Calu3 (cell line): ENCODE measurements at regions not wholly inside any gene's neighbourhood (a gene's known extent, or its start where the extent isn't known, plus 50 kb on each side); places are given as distances from the start of the nearest gene placed in this dataset.

Experiments used
- BruUV-seq: library from RNA; stranded (reverse); fragments of 400-500 nt; replicated peaks from 2 replicates; lab custom pipeline; 2021; lab: Mats Ljungman, UMichigan
- CTCF ChIA-PET: fragments of 300-600 bp; sonication (Branson Sonifier 250); formaldehyde crosslinking; loops from one replicate; lab custom pipeline; 2022; ENCODE audit warnings: antibody characterized with exemption; lab: Charles Lee
- DNase-seq: peaks from one replicate; pipeline ENCODE4 v3.0.0; 2022
- H3K27ac Mint-ChIP-seq: one replicate; pipeline ENCODE4 v1.8.0; 2022; ENCODE audit warnings: mixed read lengths; ENCODE audit not compliant: unreplicated experiment
- H3K27me3 Mint-ChIP-seq: one replicate; pipeline ENCODE4 v1.8.0; 2022; ENCODE audit warnings: mixed read lengths; ENCODE audit not compliant: unreplicated experiment
- H3K36me3 Mint-ChIP-seq: one replicate; pipeline ENCODE4 v1.8.0; 2022; ENCODE audit warnings: mild to moderate bottlenecking, moderate library complexity, mixed read lengths; ENCODE audit not compliant: insufficient read depth, unreplicated experiment
- H3K4me1 Mint-ChIP-seq: one replicate; pipeline ENCODE4 v1.8.0; 2022; ENCODE audit warnings: mild to moderate bottlenecking, low read depth, mixed read lengths; ENCODE audit not compliant: unreplicated experiment
- H3K4me3 Mint-ChIP-seq: one replicate; pipeline ENCODE4 v1.8.0; 2022; ENCODE audit warnings: mild to moderate bottlenecking, low read depth, moderate library complexity, mixed read lengths; ENCODE audit not compliant: unreplicated experiment
- H3K9me3 Mint-ChIP-seq: one replicate; pipeline ENCODE4 v1.8.0; 2022; ENCODE audit warnings: low read depth, mixed read lengths; ENCODE audit not compliant: unreplicated experiment
- intact Hi-C: fragments of 100-400 bp; cut with micrococcal nuclease; formaldehyde crosslinking; loops from one replicate; pipeline ENCODE4 v1.10.0; 2022; ENCODE audit not compliant: unreplicated experiment
- TF ChIP-seq, protein P1 (sequence below): fragments of 200-600 bp; IDR thresholded peaks from one replicate; pipeline ENCODE4 v1.8.0; 2022; ENCODE audit warnings: antibody characterized with exemption; ENCODE audit not compliant: unreplicated experiment

DNA sequence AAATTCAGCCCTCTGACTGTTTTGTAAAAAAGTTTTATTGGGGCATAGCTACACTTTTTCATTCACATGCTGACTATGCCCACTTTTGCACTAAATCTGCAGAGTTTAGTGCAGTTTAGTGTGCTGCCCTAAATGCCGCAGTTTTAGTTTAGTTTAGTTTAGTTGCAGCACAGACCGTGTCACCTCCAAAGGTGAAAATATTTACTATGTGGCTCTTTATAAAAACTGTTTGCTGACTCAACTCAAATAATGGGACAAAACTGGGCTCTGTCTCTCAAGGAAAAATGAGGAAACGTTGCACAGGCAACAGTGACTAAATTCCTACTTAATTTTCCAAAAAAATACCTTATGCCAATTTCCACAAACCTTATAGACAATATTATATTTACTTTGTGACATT, 314.2 kb downstream of the C4orf33 start:
- H3K9me3 Mint-ChIP-seq = no peaks in the 10 kb centered on the region
- intact Hi-C loops = no loop called here

DNA sequence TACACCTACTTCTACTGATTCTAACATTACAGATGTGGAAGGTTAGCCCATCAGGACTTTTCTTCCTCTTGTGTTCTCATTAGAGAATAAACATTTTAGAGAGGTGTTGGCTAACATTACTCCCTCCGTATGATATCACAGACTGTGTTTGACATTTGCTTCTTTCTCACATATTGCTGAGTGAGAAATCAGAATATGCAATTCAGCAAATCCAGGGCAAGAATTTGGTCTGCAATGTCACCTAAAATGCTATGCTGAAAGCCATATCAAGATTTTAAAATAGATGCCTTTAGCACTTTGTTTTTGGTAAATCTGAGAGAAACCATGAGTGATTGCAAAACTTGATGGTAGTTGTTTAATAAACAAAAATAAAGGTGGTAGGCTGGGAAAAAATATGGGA, 319.1 kb downstream of the C4orf33 start:
- intact Hi-C loops = no loop called here
- no TSS peak for BruUV-seq
- CTCF ChIA-PET = no interaction called here
- Mint-ChIP-seq H3K36me3 (no peaks in the 10 kb centered on the region), H3K4me3 (no peak overlapping the region), H3K27me3 (no peaks in the 10 kb centered on the region), H3K4me1 (no peaks in the 10 kb centered on the region), H3K9me3 (no peaks in the 10 kb centered on the region), H3K27ac (no peak overlapping the region)
- TF ChIP-seq, protein P1, sequence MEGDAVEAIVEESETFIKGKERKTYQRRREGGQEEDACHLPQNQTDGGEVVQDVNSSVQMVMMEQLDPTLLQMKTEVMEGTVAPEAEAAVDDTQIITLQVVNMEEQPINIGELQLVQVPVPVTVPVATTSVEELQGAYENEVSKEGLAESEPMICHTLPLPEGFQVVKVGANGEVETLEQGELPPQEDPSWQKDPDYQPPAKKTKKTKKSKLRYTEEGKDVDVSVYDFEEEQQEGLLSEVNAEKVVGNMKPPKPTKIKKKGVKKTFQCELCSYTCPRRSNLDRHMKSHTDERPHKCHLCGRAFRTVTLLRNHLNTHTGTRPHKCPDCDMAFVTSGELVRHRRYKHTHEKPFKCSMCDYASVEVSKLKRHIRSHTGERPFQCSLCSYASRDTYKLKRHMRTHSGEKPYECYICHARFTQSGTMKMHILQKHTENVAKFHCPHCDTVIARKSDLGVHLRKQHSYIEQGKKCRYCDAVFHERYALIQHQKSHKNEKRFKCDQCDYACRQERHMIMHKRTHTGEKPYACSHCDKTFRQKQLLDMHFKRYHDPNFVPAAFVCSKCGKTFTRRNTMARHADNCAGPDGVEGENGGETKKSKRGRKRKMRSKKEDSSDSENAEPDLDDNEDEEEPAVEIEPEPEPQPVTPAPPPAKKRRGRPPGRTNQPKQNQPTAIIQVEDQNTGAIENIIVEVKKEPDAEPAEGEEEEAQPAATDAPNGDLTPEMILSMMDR = no peak
- DNase-seq = no peak

More for the DNA sequence above, 314.2 kb downstream of the C4orf33 start:
- Mint-ChIP-seq H3K4me3 (no peak overlapping the region), H3K27ac (no peak overlapping the region), H3K4me1 (no peaks in the 10 kb centered on the region), H3K27me3 (no peaks in the 10 kb centered on the region), H3K36me3 (no peaks in the 10 kb centered on the region)
- DNase-seq = no peak
- TF ChIP-seq, protein P1 = no peak
- BruUV-seq = no TSS peak
- CTCF ChIA-PET = no interaction called here

DNA sequence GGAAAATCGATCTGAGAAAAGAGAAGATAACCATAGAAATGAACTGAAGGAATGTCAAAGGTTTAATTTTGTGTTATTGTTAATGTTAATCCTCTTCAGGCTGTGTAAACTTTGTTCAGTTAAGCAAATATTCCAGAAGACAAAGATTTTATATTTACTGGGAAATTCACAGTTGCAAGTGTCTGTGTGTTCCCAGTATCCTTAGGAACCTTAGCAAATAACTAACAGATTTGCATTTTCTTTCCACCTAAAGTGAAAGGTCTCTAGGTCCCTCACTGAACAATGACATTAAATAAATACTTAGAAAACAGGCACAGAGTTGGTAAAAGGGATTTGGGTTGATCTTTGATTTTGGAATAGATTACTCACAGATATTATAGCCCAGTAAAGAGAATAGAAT, 324.7 kb downstream of the C4orf33 start:
- Mint-ChIP-seq H3K27ac (no peak overlapping the region), H3K4me3 (no peak overlapping the region), H3K36me3 (no peaks in the 10 kb centered on the region), H3K27me3 (no peaks in the 10 kb centered on the region), H3K4me1 (no peaks in the 10 kb centered on the region), H3K9me3 (no peaks in the 10 kb centered on the region)
- TF ChIP-seq, protein P1 = no peak
- DNase-seq = no peak
- no TSS peak for BruUV-seq
- intact Hi-C loops = no loop called here
- CTCF ChIA-PET = no interaction called here

DNA sequence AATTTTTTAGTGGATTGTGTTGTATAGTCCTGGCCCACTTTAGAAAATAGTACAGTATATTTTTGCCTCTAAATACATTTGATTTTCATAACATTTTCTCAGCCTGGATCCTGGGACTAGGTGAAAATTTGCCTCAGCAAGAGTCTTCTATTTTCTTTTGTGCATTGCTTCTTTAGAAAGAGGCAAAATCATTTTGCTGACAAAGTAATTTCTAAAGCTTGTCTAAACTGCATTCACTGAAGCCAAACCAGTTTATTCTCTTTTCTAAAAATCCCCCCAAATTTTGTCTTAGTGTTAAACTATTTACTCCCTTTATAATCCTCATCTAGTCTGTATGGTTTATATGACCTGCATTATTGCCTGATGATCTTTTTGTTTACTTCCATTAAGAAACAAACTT, 326.3 kb downstream of the C4orf33 start:
- CTCF ChIA-PET = no interaction called here
- DNase-seq = no peak
- TF ChIP-seq, protein P1 = no peak
- no TSS peak for BruUV-seq
- Mint-ChIP-seq H3K4me3 (no peak overlapping the region), H3K4me1 (no peaks in the 10 kb centered on the region), H3K27ac (no peak overlapping the region), H3K27me3 (no peaks in the 10 kb centered on the region), H3K36me3 (no peaks in the 10 kb centered on the region), H3K9me3 (no peaks in the 10 kb centered on the region)
- intact Hi-C loops = no loop called here
